HCT116 (cell line): ENCODE measurements at regions not wholly inside any gene's neighbourhood (a gene's known extent, or its start where the extent isn't known, plus 50 kb on each side); places are given as distances from the start of the nearest gene placed in this dataset.

Source experiments
- ATAC-seq: fragments of 200-7000 bp; cut with Tn5 transposase; 2 replicates; pipeline ENCODE4 v1.9.1; 2020; ENCODE audit warnings: mild to moderate bottlenecking, moderate library complexity
- BruUV-seq: library from RNA; stranded (reverse); fragments of 400-500 nt; replicated peaks from 2 replicates; lab custom pipeline; 2021; lab: Mats Ljungman, UMichigan
- CTCF ChIA-PET: fragments of 300-600 bp; sonication (Branson Sonifier 250); formaldehyde crosslinking; loops from one replicate; lab custom pipeline; 2021; ENCODE audit warnings: antibody characterized with exemption; lab: Charles Lee
- POLR2A ChIA-PET: fragments of 300-600, 350-600 bp; sonication (Branson Sonifier 250); formaldehyde crosslinking; loops from one replicate; lab custom pipeline; 2021; ENCODE audit warnings: antibody characterized with exemption; lab: Charles Lee
- RAD21 ChIA-PET, 2 experiments: fragments of 300-600 bp; sonication (Branson Sonifier 250); formaldehyde crosslinking; loops; one replicate each; lab custom pipeline; 2023; ENCODE audit warnings: low total read pairs in 2 of 2; ENCODE audit not compliant: uncharacterized antibody in 2 of 2, unreplicated experiment in 2 of 2, low non-redundant PET in 1 of 2; lab: Charles Lee
- DNase-seq: peaks from one replicate; pipeline ENCODE4 v3.0.0-alpha.2; 2010; ENCODE audit warnings: low read depth, low spot score
- H2AFZ ChIP-seq: fragments of 200-600 bp; shearing (Covaris generic), sonication (generic); 2 replicates; pipeline ENCODE4 v1.6.1; 2017; ENCODE audit warnings: low read depth, mixed run types, mixed read lengths, antibody characterized with exemption, low read length; ENCODE audit not compliant: poor library complexity, severe bottlenecking
- H3K27ac ChIP-seq: 2 replicates; pipeline ENCODE4 v1.5.1; 2012; ENCODE audit warnings: low read depth, low read length
- H3K27me3 ChIP-seq: fragments of 200-600 bp; sonication (generic); 2 replicates; pipeline ENCODE4 v1.6.1; 2016; ENCODE audit warnings: mixed run types, low read length, mixed read lengths; ENCODE audit not compliant: insufficient read depth
- H3K36me3 ChIP-seq, 2 experiments: fragments of 200-500 bp in 1 of 2; fragments of 200-600 bp in 1 of 2; sonication (Bioruptor generic) in 1 of 2; sonication (generic) in 1 of 2; 2 replicates each; pipeline versions ENCODE4 v1.5.1 to v1.6.1; 2014 to 2016; ENCODE audit warnings: low read length in 2 of 2, inconsistent platforms in 1 of 2, mixed read lengths in 1 of 2, mixed run types in 1 of 2; ENCODE audit not compliant: insufficient read depth in 2 of 2, control insufficient read depth in 1 of 2
- H3K4me1 ChIP-seq, 2 experiments: fragments of 200-600 bp in 1 of 2; sonication (generic) in 1 of 2; 2 replicates each; pipeline versions ENCODE4 v1.5.1 to v1.6.1; 2012 to 2017; ENCODE audit warnings: low read length in 2 of 2, inconsistent platforms in 1 of 2, mild to moderate bottlenecking in 1 of 2, mixed read lengths in 1 of 2, mixed run types in 1 of 2, moderate library complexity in 1 of 2; ENCODE audit not compliant: insufficient read depth in 2 of 2, control insufficient read depth in 1 of 2
- H3K4me2 ChIP-seq: fragments of 200-600 bp; sonication (generic); 2 replicates; pipeline ENCODE4 v1.6.1; 2017; ENCODE audit warnings: mixed run types, low read length, mixed read lengths
- H3K4me3 ChIP-seq, 2 experiments: fragments of 200-600 bp in 1 of 2; sonication (generic) in 1 of 2; replicated peaks in 1 of 2; 2 replicates each; pipeline ENCODE4 v1.5.1; 2011 to 2016; ENCODE audit warnings: low read length in 2 of 2, control low read depth in 1 of 2, low read depth in 1 of 2, mild to moderate bottlenecking in 1 of 2, mixed read lengths in 1 of 2, mixed run types in 1 of 2
- H3K79me2 ChIP-seq: fragments of 200-600 bp; sonication (generic); 2 replicates; pipeline ENCODE4 v1.6.1; 2017; ENCODE audit warnings: mild to moderate bottlenecking, mixed run types, low read length, moderate library complexity, mixed read lengths; ENCODE audit not compliant: insufficient read depth
- H3K9ac ChIP-seq: fragments of 200-600 bp; sonication (generic); 2 replicates; pipeline ENCODE4 v1.6.1; 2016; ENCODE audit warnings: low read length, mixed read lengths
- H3K9me2 ChIP-seq: fragments of 200-600 bp; sonication (generic), shearing (Covaris generic); 2 replicates; pipeline ENCODE4 v1.6.1; 2017; ENCODE audit warnings: mixed run types, mild to moderate bottlenecking, moderate library complexity; ENCODE audit not compliant: insufficient read depth
- H3K9me3 ChIP-seq, 2 experiments: fragments of 200-500 bp in 1 of 2; fragments of 200-600 bp in 1 of 2; sonication (Bioruptor generic) in 1 of 2; sonication (generic) in 1 of 2; 2 replicates each; pipeline ENCODE4 v1.6.1; 2014 to 2017; ENCODE audit warnings: low read length in 2 of 2, mixed read lengths in 2 of 2, inconsistent platforms in 1 of 2, low read depth in 1 of 2, mild to moderate bottlenecking in 1 of 2, mixed run types in 1 of 2, moderate library complexity in 1 of 2; ENCODE audit not compliant: control insufficient read depth in 1 of 2, insufficient read depth in 1 of 2
- H4K20me1 ChIP-seq: fragments of 200-600 bp; sonication (generic), shearing (Covaris generic); 2 replicates; pipeline ENCODE4 v1.6.1; 2017; ENCODE audit warnings: mixed run types, mild to moderate bottlenecking, moderate library complexity; ENCODE audit not compliant: insufficient read depth
- CBX3 ChIP-seq: IDR thresholded peaks from 2 replicates; pipeline ENCODE4 v1.6.1; 2012; ENCODE audit warnings: low read depth
- CEBPB ChIP-seq: IDR thresholded peaks from 2 replicates; pipeline ENCODE4 v1.6.1; 2012; ENCODE audit warnings: low read depth
- EZH2 ChIP-seq: fragments of 200-600 bp; sonication (generic); IDR thresholded peaks from 2 replicates; pipeline ENCODE4 v1.6.1; 2017; ENCODE audit warnings: antibody characterized with exemption, mixed run types
- FOSL1 ChIP-seq: IDR thresholded peaks from 2 replicates; pipeline ENCODE4 v1.6.1; 2012; ENCODE audit warnings: low read depth
- POLR2A ChIP-seq: IDR thresholded peaks from 2 replicates; pipeline ENCODE4 v1.7.0; 2011; ENCODE audit warnings: borderline replicate concordance; ENCODE audit not compliant: insufficient read depth, insufficient read length; ENCODE audit errors: extremely low read depth
- RAD21 ChIP-seq: IDR thresholded peaks from 2 replicates; pipeline ENCODE4 v1.6.1; 2012; ENCODE audit warnings: low read depth, mild to moderate bottlenecking
- SP1 ChIP-seq: IDR thresholded peaks from 2 replicates; pipeline ENCODE4 v1.6.1; 2012; ENCODE audit warnings: low read depth
- TCF7L2 ChIP-seq: IDR thresholded peaks from 2 replicates; pipeline ENCODE4 v1.7.0; 2011; ENCODE audit warnings: borderline replicate concordance, inconsistent platforms; ENCODE audit not compliant: insufficient read depth, insufficient read length; ENCODE audit errors: extremely low read depth
- YY1 ChIP-seq: IDR thresholded peaks from 2 replicates; pipeline ENCODE4 v1.6.1; 2011; ENCODE audit warnings: low read length, low read depth, moderate library complexity, mild to moderate bottlenecking; ENCODE audit not compliant: insufficient replicate concordance; ENCODE audit errors: extremely low read depth
- ZFX ChIP-seq: fragments of 450-650 bp; IDR thresholded peaks from 2 replicates; pipeline ENCODE4 v1.6.1; 2017
- ZNF274 ChIP-seq: fragments of 200-500 bp; sonication (Bioruptor generic); IDR thresholded peaks from 2 replicates; pipeline ENCODE4 v1.6.1; 2014; ENCODE audit warnings: mild to moderate bottlenecking, low read depth, low read length, inconsistent platforms
- intact Hi-C: fragments of 100-400 bp; cut with micrococcal nuclease; formaldehyde crosslinking; loops from 2 replicates; pipeline ENCODE4 v1.10.0; 2022
- TF ChIP-seq, protein P1 (sequence below), 3 experiments: fragments of 200-600 bp in 1 of 3; sonication (generic) in 1 of 3; IDR thresholded peaks in 2 of 3; conservative IDR thresholded peaks in 1 of 3; 2 replicates each; pipeline ENCODE4 v1.5.1; 2012 to 2017; ENCODE audit warnings: low read depth in 2 of 3, low read length in 2 of 3, antibody characterized with exemption in 1 of 3, borderline replicate concordance in 1 of 3, control low read depth in 1 of 3, mild to moderate bottlenecking in 1 of 3, mixed read lengths in 1 of 3, mixed run types in 1 of 3, moderate library complexity in 1 of 3; ENCODE audit not compliant: insufficient read depth in 1 of 3
- TF ChIP-seq, protein P2 (sequence below): IDR thresholded peaks from 2 replicates; pipeline ENCODE4 v1.6.1; 2012
- TF ChIP-seq, protein P3 (sequence below): IDR thresholded peaks from 2 replicates; pipeline ENCODE4 v1.6.1; 2012; ENCODE audit warnings: low read depth

DNA sequence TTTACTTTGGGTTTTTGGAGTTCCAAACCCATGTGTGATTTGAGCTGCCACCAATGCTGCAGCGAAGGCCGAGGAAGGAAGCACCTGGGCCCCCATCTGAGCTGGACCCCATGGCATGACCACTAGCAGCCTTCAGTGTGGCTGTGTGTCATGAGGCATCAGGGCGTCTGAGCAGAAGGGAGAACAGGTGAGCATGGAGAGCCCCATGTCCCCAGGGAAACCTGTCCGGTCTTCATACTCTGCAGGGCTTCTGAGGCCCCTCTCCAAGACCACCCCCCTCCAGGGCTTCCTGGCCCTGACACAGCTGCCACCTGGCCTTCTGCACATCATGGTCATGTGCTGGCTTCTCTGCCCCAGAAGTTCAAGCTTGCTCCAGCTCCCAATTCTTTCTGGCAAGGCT lies 169.1 kb upstream of the CST7 start:
- Histone ChIP-seq H3K79me2 (no peaks in the 10 kb centered on the region), H3K9me2 (no peaks in the 10 kb centered on the region), H3K4me1 (no peaks in the 10 kb centered on the region), H3K36me3 (no peaks in the 10 kb centered on the region), H2AFZ (no peak overlapping the region), H3K27me3 (peaks cover 27% of the 10 kb centered on the region), H3K4me2 (no peak overlapping the region), H3K27ac (no peak overlapping the region), H4K20me1 (no peaks in the 10 kb centered on the region), H3K9ac (no peak overlapping the region), H3K9me3 (0 out of 4 replicates have a peak, but pooled peaks cover 0 to 4% of the 10 kb centered on the region in 2 experiments), H3K4me3 (no peak overlapping the region)
- intact Hi-C loops: loop anchor here (5.0 kb wide), 2 partner anchors 618 to 1113 kb away; no protein-coding TSS in a partner anchor
- no peak for DNase-seq
- CTCF ChIA-PET: no interaction called here
- POLR2A ChIA-PET: no interaction called here
- no peak for ATAC-seq
- TF ChIP-seq YY1 (no peak), FOSL1 (no peak)
- no TSS peak for BruUV-seq
- RAD21 ChIA-PET: no interaction called here

DNA sequence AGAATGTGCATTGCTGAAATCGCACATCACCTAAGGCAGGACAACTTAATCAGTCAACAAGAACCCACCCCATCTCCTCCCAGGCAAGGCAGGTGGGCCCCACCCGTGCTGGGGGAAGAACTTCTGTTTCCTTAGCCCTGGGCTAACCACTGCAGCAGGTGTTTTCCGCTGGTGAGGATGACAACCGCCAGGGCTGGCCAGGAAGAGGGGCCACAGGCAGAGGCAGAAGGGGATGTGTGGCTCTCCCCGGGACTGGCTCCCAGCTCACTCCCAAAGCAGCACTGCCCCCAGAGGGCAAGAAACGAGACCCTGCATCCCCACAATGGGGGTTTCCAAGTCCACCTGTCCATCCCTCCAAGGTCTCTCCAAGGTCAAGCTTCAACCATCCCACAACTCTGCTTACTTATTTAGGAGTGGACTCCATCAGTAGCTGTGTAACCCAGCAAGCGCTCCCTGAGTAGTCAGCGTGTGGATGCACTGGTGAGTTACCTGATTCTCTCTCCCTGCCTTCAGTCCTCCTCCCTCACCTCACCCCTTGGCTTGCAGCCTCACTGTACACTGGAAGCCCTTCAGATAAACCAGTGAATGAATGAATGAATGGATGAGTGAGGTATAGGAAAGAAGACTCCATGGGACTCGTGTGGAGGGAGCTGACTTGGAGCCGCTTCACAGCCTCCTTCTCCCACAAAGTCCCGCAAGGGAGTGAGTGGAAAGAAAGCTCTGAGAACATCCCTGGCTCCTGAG lies 168.2 kb upstream of the CST7 start:
- Histone ChIP-seq H3K27ac (no peak overlapping the region), H3K4me2 (no peak overlapping the region), H3K79me2 (no peaks in the 10 kb centered on the region), H3K9ac (no peak overlapping the region), H3K4me3 (no peak overlapping the region), H3K4me1 (no peaks in the 10 kb centered on the region), H3K27me3 (peaks cover 25% of the 10 kb centered on the region; the same call in 1 of the 2 replicates), H3K9me2 (no peaks in the 10 kb centered on the region), H3K36me3 (no peaks in the 10 kb centered on the region), H3K9me3 (no peaks in the 10 kb centered on the region), H4K20me1 (no peaks in the 10 kb centered on the region), H2AFZ (no peak overlapping the region)
- RAD21 ChIA-PET: no interaction called here
- no peak for DNase-seq
- CTCF ChIA-PET: no interaction called here
- intact Hi-C loops: loop anchor here (5.0 kb wide), 2 partner anchors 619 to 1114 kb away; no protein-coding TSS in a partner anchor
- POLR2A ChIA-PET: no interaction called here
- no peak for ATAC-seq
- BruUV-seq: no TSS peak
- no peak for TF ChIP-seq YY1
- TF ChIP-seq SP1: no peak
- TF ChIP-seq CBX3: no peak
- TF ChIP-seq, protein P1, sequence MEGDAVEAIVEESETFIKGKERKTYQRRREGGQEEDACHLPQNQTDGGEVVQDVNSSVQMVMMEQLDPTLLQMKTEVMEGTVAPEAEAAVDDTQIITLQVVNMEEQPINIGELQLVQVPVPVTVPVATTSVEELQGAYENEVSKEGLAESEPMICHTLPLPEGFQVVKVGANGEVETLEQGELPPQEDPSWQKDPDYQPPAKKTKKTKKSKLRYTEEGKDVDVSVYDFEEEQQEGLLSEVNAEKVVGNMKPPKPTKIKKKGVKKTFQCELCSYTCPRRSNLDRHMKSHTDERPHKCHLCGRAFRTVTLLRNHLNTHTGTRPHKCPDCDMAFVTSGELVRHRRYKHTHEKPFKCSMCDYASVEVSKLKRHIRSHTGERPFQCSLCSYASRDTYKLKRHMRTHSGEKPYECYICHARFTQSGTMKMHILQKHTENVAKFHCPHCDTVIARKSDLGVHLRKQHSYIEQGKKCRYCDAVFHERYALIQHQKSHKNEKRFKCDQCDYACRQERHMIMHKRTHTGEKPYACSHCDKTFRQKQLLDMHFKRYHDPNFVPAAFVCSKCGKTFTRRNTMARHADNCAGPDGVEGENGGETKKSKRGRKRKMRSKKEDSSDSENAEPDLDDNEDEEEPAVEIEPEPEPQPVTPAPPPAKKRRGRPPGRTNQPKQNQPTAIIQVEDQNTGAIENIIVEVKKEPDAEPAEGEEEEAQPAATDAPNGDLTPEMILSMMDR (IDR thresholded peaks at IDR 0.05 in 2 of 3, conservative IDR thresholded peaks at IDR 0.05 in 1 of 3; ENCODE audit: borderline replicate concordance in 1 of 3, insufficient read depth in 1 of 3, low read depth in 2 of 3, low read length in 2 of 3): no peak
- TF ChIP-seq POLR2A: no peak
- no peak for TF ChIP-seq TCF7L2
- TF ChIP-seq, protein P2, sequence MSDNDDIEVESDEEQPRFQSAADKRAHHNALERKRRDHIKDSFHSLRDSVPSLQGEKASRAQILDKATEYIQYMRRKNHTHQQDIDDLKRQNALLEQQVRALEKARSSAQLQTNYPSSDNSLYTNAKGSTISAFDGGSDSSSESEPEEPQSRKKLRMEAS: no peak
- TF ChIP-seq CEBPB: no peak
- no peak for TF ChIP-seq RAD21
- TF ChIP-seq, protein P3, sequence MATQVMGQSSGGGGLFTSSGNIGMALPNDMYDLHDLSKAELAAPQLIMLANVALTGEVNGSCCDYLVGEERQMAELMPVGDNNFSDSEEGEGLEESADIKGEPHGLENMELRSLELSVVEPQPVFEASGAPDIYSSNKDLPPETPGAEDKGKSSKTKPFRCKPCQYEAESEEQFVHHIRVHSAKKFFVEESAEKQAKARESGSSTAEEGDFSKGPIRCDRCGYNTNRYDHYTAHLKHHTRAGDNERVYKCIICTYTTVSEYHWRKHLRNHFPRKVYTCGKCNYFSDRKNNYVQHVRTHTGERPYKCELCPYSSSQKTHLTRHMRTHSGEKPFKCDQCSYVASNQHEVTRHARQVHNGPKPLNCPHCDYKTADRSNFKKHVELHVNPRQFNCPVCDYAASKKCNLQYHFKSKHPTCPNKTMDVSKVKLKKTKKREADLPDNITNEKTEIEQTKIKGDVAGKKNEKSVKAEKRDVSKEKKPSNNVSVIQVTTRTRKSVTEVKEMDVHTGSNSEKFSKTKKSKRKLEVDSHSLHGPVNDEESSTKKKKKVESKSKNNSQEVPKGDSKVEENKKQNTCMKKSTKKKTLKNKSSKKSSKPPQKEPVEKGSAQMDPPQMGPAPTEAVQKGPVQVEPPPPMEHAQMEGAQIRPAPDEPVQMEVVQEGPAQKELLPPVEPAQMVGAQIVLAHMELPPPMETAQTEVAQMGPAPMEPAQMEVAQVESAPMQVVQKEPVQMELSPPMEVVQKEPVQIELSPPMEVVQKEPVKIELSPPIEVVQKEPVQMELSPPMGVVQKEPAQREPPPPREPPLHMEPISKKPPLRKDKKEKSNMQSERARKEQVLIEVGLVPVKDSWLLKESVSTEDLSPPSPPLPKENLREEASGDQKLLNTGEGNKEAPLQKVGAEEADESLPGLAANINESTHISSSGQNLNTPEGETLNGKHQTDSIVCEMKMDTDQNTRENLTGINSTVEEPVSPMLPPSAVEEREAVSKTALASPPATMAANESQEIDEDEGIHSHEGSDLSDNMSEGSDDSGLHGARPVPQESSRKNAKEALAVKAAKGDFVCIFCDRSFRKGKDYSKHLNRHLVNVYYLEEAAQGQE: no peak
- TF ChIP-seq ZFX: no peak
- TF ChIP-seq EZH2: no peak
- TF ChIP-seq ZNF274: no peak
- no peak for TF ChIP-seq FOSL1
